Putamen (tissue), 1 donor: ENCODE measurements at regions not wholly inside any gene's neighbourhood (a gene's known extent, or its start where the extent isn't known, plus 50 kb on each side); places are given as distances from the start of the nearest gene placed in this dataset.
A peak's percentile ranks its signal among the peaks of the same experiment; 100 is the strongest.

ENCODE experiments used
- DNase-seq: peaks from one replicate; pipeline ENCODE4 v3.0.0-alpha.2; 2016; ENCODE audit warnings: low spot score

DNA sequence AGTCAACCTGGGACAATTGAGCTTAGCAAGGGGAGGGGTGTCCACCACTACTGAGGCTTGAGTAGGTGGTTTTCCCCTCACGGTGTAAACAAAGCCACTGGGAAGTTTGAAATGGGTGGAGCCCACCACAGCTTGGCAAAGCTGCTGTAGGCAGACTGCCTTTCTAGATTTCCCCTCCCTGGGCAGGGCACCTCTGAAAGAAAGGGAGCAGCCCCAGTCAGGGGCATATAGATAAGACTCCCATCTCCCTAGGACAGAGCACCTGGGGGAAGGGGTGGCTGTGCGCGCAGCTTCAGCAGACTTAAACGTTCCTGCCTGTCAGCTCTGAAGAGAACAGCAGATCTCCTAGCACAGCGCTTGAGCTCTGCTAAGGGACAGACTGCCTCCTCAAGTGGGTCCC, 758.4 kb downstream of the LTN1 start:
- no peak for DNase-seq

DNA sequence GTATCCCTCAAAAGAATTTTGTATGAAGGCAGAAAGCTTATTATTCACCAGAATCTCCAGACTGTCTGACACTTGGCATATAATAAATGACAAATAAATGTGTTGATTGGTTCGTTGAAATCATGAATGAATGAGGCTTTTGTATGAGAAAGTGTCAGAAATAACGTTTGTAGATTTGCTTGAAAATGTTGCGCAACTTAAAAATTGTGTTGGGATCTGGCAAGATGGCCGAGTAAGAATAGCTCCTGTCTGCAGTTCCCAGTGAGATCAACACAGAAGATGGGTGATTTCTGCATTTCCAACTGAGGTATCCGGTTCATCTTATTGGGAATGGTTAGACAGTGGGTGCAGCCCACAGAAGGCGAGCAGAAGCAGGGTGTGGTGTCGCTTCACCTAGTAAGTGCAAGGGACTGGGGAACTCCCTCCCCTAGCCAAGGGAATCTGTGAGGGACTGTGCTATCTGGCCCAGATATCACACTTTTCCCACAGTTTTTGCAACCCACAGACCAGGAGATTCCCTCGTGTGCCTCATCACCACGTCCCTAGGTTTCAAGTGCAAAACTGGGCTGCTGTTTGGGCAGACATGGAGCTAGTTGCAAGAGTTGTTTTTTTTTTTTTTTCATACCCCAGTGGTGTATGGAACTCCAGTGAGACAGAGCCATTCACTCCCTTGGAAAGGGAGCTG, 759.0 kb downstream of the LTN1 start:
- DNase-seq: no peak

DNA sequence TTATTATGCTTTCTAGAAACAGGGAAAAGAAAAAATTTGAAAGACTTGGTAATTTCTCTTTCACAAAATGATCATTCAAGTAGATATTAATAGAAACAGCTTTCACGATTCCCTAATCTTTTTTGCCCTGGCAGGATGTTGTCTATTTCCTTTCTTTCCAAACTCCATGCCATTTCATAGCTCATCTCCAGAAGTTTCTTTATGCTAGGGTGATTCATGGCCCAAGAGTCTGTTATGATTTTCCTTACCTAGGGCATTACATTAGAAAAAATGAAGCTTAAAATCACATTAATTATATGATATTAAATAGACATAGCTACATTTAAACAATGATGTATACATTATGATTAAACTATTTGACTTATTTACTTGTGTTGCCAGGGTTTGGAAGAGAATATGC, 762.1 kb downstream of the LTN1 start:
- no peak for DNase-seq

DNA sequence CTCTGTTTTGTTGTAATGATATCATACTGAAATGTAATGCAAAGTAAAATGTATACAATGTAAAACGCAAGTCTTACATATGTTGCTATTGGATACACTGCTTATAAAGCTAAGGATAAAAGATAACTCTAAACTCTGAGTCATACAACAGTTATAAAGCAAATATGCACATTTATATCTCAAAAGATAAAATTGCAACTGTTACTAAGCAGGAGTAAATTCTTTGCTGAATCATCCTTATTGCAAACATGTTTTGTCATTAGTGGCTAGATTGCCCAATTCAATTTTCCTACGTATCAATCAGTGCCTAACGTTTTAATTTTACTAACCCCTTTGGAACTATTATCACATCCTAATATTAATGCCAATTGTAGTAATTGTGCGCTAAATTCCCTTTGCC, 762.9 kb downstream of the LTN1 start:
- DNase-seq: no peak

DNA sequence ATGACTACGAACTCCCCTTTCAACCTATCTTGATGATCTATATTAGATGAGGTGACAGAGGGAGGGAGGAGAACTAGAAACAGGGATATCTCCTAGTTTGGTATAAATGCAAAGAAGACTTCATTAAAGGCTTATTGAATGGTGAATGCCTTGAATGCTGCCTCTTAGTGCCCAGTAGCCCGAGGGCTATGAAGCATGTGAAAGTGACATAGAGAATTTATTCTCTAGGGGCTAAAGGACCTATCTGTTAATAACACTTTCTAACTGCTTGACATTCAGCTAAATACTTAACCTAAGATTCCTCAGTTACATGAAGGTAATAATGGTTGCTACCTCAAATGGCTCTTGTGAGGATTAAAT, 764.1 kb downstream of the LTN1 start:
- DNase-seq: no peak

DNA sequence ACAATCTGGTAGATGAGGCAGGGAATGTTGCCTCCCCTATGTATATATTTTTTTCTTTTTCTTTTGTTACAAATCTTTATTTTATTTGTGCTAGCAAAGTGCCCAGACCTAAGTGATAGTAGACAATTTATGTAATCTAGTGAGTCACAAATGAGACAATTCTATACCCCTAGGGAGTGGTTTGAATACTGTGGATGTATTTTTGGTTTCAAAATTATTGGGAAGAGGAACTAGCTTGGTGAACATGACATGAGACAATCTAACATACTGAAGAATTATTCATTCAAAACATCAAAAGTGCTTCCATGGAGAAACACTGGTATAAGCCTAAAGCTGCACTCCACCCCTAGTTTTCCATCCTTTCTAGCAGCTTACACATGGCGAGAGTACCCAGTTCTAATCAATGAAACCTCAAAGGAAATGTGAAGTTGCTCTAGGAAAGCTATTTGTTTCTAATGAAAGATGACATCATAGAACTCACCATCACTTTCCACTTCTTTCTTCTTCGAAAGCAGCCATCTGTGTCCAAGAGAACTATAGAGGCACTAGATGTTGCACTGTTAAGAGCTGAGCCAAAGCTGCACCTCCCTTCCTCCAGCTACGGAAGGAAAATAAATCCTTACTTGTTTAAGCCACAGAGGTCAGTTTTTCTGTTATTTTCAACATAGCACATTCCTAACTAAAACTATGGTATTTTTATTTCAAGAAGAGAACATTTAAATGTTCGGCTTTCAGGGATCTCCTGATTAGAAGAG, 764.6 kb downstream of the LTN1 start:
- no peak for DNase-seq

DNA sequence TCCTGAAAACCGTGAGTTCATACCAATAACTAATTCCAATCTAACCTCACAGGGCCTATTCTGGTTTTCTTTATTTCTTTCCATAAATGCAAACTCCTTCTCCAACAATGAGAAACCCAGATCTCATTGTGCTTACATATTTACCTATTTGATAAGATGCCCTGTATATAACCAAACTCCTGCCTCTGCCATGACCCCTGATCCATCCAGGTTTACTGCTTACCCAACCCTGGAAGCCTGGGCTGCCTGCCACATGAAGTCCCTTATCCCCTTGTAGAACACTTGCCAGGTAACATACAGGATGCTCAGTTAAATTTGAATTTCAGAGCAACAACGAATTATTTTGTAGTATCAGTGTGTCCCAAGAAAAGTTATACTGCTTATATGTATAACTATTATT, 766.1 kb downstream of the LTN1 start:
- no peak for DNase-seq

DNA sequence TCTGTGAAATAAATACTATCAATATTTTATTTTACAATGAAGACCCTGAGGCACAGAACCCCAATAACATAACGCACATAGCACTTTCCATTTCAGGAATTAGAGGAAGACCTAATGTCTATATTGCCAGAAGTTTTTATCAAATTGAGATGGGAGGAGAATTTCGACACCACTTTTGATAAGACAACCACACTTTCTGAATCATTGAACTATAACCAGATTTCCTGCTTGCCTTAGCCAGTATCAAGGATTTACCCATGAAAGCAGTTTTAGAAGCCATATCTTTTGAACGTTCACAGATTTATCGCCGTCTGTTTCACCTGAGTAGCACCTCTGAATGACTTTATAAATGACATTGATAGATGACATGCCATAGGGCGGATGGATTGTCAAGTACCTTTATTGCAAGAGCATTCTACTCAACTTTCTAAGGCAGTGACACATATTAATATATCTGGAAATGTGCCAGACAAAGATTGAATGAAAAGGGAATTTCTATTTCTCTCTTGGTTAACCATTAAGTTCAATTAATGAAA, 768.4 kb downstream of the LTN1 start:
- no peak for DNase-seq

DNA sequence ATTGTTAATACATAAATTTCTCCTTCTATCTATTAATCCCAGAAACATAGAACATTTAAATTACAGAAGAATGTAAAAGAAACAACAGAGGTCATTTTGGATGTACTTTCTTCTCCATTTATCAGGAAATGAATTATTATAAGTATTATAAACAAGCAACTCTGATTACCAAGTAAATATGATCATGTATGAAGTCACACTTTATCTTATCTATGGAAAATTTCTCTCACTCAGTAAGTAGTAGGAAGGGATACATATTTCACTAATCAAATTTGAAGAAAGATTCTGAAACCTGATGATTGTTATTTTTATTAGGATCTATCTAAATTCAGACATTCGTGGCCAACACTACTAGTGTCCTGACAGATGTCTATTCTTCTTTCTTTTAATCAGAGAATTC, 770.7 kb downstream of the LTN1 start:
- no peak for DNase-seq

DNA sequence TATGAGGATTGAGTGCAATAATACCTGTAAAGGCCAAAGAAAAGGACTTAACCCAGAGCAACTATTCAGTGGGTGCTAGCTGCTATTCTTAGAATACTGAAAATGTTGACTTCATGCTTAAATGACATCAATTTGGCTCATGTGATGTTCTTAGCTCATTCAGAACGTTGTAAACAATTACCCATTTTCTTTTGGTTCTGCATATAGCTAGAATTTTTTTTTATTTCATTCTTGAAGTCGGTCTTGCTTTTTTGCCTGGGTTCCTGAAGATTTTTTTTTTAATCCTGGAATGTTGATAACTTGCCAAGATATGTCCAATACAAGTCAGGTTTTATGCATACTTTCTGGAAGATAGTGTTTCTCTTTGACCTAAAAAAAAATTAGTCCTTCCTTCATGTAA, 772.0 kb downstream of the LTN1 start:
- DNase-seq: peak; percentile 48

DNA sequence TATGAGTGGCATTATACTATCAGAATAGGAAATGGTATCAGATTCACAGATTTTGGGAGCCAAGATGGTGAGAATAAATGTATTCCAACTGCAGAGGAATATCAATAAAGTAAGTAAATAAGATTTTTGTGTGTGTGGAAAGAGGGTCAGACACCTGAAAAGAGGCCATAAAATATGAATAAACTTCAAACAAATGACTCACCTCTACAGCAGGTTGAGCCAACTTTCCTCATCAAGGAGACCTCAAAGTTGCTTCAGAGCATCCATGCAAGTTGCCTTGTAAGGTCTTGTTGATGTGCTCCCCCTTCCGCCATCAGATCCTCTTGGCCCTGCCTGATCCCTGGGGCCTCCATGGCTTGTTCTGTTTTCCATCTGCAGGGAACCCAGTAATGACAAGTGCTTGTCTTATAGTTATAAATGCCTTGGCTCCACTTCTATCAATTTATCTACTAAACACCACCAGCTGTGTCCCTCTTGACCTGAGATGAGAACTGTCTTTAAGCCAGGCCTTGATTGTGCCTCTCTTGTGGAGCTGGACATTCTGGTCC, 775.6 kb downstream of the LTN1 start:
- DNase-seq: no peak

DNA sequence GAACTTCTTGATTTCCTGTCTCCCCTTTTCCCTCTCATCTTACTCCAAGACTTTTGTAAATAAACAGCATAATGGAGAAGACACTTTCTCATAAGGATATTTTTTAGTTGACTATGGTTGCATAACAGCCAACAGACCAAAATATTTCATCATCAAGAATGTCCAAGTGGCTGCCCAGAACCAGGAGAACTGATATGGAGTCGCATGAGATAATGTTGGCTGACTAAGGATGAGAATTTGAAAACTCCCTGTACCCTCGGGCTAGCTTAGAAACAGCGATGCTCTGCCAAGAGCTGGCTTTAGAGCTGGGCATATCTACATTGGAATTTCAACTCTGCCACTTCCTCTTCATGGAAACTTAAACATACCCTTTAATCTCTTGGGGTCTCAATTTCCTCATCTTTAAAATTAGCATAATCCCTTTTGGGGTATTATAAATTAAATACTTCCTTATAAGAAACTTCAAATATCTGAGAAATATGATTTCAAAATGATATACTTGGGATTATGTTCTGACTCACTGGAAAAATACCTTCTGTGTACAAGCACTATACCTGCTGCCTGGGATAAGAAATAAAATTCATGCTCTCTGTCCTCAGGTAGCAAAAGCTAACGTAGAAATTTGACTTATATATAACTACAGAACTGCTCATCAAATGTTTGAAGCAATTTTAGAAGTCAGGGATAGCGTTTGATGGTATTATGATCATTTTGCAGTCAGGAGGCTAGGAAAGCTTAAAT, 777.3 kb downstream of the LTN1 start:
- DNase-seq: no peak

DNA sequence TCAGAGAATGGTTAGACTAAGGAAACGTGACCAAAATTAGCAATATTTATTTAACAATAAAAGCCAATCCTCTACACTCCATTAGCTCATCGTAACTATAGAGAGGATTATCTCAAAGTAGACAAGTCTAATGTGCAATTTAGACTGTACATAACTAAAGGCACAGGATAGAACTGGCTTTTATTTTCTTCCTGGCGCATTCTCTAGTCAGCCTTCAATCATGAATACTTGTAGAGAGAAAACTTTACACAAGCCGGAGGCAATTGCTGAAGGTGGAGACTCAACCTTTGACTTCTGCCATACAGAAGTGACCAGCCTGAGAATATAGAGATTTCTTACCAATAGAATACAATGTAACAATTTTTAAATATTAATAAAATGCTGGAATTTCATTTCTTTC, 777.9 kb downstream of the LTN1 start:
- DNase-seq: no peak

DNA sequence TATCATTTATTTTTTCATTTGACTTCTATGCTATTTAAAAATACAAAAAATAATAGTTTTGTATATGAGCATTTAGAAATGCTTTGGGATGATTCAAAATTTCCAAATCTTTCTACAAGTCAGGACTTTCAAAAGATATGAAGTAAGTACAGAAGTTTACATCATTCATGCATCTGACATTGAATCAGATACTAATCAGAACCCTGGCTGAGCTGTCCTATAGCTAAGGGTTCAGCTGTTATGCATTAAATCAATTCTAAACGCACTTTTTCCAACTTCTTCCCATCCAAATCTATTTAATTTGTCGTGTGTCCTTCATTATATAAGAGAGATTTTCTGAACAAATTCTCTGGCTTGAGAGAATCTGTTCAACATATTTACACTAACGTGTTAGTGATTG, 779.4 kb downstream of the LTN1 start:
- DNase-seq: no peak

DNA sequence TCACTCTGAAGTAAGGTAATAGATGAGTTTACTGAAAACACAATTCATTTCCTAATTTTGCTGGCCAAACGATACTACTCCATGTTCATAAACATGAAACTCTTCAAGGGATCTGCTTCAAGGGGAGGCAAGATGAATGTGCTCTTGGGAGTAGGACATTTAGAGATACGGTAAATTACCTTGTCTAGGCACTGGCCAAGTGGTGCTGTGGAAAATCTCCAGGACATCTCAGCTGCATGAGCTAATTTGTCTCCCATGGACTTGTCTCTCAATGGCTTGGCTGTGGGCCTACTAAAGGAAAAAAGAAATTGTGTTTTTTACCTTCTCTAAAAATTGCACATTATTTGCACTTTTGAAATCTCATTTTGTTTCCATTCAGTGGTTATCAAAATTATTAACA, 780.6 kb downstream of the LTN1 start:
- DNase-seq: no peak

DNA sequence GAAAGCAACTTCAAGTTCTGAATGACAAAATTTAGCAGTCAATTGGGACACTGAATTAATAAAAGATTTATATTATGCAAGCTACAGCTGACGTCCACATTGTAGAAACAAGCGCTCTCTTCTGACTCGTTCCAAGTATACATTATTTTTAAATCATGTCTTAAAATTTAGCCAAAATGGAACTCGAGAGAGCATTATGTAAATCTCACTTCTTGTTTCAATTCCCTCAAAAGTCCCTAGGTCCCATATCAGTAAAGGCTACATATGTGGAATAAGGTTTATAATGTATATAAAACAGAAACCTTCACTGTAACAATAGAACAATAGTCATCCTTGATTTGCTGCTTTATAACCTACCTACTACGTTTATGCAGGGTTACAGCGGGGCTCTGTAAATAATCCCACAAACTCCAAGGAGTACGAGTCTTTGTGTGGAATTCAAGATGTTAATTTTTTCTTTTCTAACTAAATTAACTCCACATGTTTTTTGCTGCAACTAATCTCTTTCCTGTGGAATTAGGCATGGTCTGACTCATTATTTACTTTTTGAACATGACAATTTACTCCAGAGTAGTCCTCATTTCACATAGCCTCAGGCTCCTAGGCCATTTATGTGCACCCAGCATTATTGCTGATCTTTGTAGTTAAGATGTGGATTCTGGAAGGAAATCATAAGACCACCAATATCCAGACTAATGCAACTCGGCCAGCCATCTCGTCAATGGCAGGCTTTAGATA, 785.1 kb downstream of the LTN1 start:
- DNase-seq: no peak

DNA sequence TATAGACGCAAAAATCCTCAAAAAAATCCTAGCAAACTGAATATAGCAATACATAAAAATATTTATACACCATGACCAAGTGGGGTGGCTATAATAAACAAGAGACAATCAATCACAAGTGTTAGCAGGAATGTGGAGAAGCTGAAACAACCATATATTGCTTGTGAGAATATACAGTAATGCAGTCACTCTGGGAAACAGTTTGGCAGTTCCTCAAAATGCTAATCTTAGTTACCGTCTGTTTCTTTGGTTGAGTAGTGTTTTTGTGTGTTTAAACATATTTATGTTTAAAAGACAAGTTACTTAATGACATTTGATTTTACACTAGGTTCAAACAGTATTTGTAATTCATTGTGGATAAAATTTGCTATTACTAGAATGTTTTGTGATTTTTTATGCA, 792.0 kb downstream of the LTN1 start:
- DNase-seq: no peak

DNA sequence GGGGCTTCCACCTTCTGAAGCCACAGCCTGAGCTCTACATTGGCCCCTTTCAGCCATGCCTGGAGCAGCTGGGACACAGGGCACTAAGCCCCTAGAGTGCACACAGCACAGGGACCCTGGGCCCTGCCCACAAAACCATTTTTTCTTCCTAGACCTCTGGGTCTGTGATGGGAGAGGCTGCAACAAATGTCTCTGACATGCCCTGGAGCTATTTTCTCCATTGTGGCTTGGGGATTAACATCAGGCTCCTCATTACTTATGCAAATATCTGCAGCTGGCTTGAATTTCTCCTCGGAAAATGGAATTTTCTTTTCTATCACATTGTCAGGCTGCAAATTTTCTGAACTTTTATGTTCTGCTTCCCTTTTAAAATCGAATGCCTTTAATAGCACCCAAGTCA, 795.7 kb downstream of the LTN1 start:
- no peak for DNase-seq

DNA sequence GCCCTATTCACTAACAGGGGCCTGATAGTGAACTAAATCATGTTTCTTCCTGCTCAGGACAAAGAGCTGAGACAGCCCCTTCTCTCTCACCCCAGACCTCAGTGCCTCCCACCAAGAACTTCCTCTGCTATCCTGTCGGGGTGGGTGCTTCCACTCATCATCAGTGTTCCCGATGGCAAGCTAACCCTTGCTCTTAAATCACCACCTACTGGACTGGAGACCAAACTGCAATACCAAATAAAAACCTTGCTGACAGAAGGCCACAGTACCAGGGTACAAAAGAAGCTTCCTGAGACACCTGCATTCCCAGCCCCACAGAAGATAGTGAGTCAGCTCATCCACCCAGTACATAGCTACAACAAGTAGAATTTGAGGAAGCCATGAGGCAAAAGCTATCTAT, 799.5 kb downstream of the LTN1 start:
- DNase-seq: no peak

DNA sequence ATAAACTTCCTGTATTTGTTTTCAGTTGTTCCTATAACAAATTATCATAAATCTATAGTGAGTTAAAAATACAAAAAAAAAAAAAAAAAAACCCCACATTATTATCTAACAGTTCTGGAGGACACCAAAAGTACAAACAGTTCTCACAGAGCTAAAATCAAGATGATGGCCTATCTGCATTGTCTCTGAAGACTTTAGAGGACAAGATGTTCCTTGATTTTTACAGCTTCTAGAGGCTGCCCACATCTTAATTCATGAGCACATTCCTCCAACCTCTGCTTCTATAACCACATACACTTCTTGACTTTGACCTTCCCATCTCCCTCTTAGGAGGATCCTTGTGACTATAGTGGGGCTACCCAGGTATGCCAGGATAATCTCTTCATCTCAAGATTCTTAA, 806.1 kb downstream of the LTN1 start:
- DNase-seq: no peak

DNA sequence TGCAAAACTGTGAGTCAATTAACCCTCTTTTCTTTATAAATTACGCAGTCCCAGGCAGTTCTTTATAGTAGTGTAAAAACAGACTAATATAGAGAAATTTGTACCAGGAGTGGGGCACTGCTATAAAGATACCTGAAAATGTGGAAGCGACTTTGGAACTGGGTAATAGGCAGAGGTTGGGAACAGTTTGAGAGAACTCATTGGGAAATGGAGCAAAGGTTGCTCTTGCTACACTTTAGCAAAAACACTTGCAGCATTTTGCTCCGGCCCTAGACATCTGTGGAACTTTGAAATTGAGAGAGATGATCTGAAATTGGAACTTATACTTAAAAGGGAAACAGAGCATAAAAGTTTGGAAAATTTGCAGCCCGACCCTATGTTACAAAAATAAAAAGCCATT, 810.9 kb downstream of the LTN1 start:
- DNase-seq: no peak

DNA sequence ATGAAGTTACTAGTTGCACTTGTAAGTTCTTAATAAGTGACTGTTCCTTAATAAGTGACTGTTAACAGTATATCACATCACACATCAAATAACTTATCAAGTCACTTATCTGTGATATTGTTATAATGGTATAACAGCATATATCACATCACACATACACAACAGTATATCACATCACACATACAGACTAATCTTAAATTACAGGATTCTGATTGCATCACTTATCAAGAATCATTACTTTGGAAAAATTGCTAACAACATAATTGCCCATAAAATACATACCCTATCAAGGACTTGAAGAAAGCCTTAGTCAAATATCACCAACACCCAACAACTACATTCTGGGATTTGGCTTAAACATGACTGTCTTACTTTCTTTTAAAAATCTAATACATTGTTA, 813.5 kb downstream of the LTN1 start:
- no peak for DNase-seq
